ENCODE measurements at regions not wholly inside any gene's neighbourhood (a gene's known extent, or its start where the extent isn't known, plus 50 kb on each side); places are given as distances from the start of the nearest gene placed in this dataset.

GRCh38 chr20:50252701-50253100 lies 62.1 kb downstream of the CEBPB start:
- Mint-ChIP-seq H3K9me3 (no peaks in the 10 kb centered on the region), H3K4me1 (no peaks in the 10 kb centered on the region), H3K27ac (peak overlapping the region in 1 of 2 donors; percentile 38), H3K27me3 (no peaks in the 10 kb centered on the region), H3K4me3 (no peak overlapping the region)
- ATAC-seq (no peak), DNase-seq (no peak)

- no peak overlapping the region for H3K4me3 Mint-ChIP-seq
- H3K9me3 Mint-ChIP-seq: no peaks in the 10 kb centered on the region
- H3K4me1 Mint-ChIP-seq: no peaks in the 10 kb centered on the region
- peak overlapping the region in 1 of 2 donors; percentile 63 for H3K27ac Mint-ChIP-seq
- ATAC-seq (no peak), DNase-seq (no peak)
- H3K27me3 Mint-ChIP-seq: no peaks in the 10 kb centered on the region
These were observed 62.5 kb downstream of the CEBPB start for GRCh38 chr20:50253101-50253500.

GRCh38 chr20:50254466-50255079 lies 63.9 kb downstream of the CEBPB start:
- H3K4me1 Mint-ChIP-seq: peaks cover 3% of the 10 kb centered on the region
- H3K27me3 Mint-ChIP-seq: no peaks in the 10 kb centered on the region
- ATAC-seq: no peak
- DNase-seq: no peak
- no peak overlapping the region for H3K4me3 Mint-ChIP-seq
- no peak overlapping the region for H3K27ac Mint-ChIP-seq
- no peaks in the 10 kb centered on the region for H3K9me3 Mint-ChIP-seq

- H3K27me3 Mint-ChIP-seq: no peaks in the 10 kb centered on the region
- H3K27ac Mint-ChIP-seq: no peak overlapping the region
- H3K4me3 Mint-ChIP-seq: no peak overlapping the region
- H3K9me3 Mint-ChIP-seq: no peaks in the 10 kb centered on the region
- ATAC-seq (no peak), DNase-seq (no peak)
- peaks cover 21% of the 10 kb centered on the region for H3K4me1 Mint-ChIP-seq
These were observed 65.9 kb downstream of the CEBPB start for GRCh38 chr20:50256577-50256976.

- no peak for ATAC-seq
- no peaks in the 10 kb centered on the region for H3K27me3 Mint-ChIP-seq
- H3K27ac Mint-ChIP-seq: no peak overlapping the region
- H3K4me3 Mint-ChIP-seq: no peak overlapping the region
- DNase-seq: no peak
- H3K4me1 Mint-ChIP-seq: peaks cover 21% of the 10 kb centered on the region
- H3K9me3 Mint-ChIP-seq: no peaks in the 10 kb centered on the region
These were observed 67.2 kb downstream of the CEBPB start for GRCh38 chr20:50257860-50258259.

GRCh38 chr20:50258790-50259483 lies 68.3 kb downstream of the CEBPB start:
- Mint-ChIP-seq H3K27me3 (no peaks in the 10 kb centered on the region), H3K4me1 (peaks cover 21% of the 10 kb centered on the region), H3K9me3 (no peaks in the 10 kb centered on the region), H3K27ac (peak overlapping the region in 1 of 2 donors; percentile 79), H3K4me3 (no peak overlapping the region)
- no peak for DNase-seq
- ATAC-seq: no peak

GRCh38 chr20:50259705-50260478 lies 69.3 kb downstream of the CEBPB start:
- no peak for ATAC-seq
- no peak overlapping the region for H3K4me3 Mint-ChIP-seq
- no peaks in the 10 kb centered on the region for H3K27me3 Mint-ChIP-seq
- peak overlapping the region in 1 of 2 donors; percentile 82 for H3K27ac Mint-ChIP-seq
- no peak for DNase-seq
- H3K4me1 Mint-ChIP-seq: peaks cover 21% of the 10 kb centered on the region
- H3K9me3 Mint-ChIP-seq: no peaks in the 10 kb centered on the region

- Mint-ChIP-seq H3K4me3 (peak overlapping the region in 1 of 2 donors; percentile 22), H3K27ac (peak overlapping the region; percentile 65 to 82), H3K27me3 (no peaks in the 10 kb centered on the region), H3K4me1 (peaks cover 27% of the 10 kb centered on the region), H3K9me3 (no peaks in the 10 kb centered on the region)
- no peak for DNase-seq
- peak; percentile 72 for ATAC-seq
These were observed 70.0 kb downstream of the CEBPB start for GRCh38 chr20:50260479-50261221.

GRCh38 chr20:50261471-50262212 lies 71.0 kb downstream of the CEBPB start:
- H3K9me3 Mint-ChIP-seq: no peaks in the 10 kb centered on the region
- DNase-seq: no peak
- peaks cover 30% of the 10 kb centered on the region for H3K4me1 Mint-ChIP-seq
- H3K4me3 Mint-ChIP-seq: peak overlapping the region in 1 of 2 donors; percentile 6
- peak overlapping the region; percentile 65 to 82 for H3K27ac Mint-ChIP-seq
- H3K27me3 Mint-ChIP-seq: no peaks in the 10 kb centered on the region
- no peak for ATAC-seq

GRCh38 chr20:50263831-50264230 lies 73.2 kb downstream of the CEBPB start:
- H3K4me3 Mint-ChIP-seq: no peak overlapping the region
- no peaks in the 10 kb centered on the region for H3K9me3 Mint-ChIP-seq
- DNase-seq: no peak
- H3K4me1 Mint-ChIP-seq: peaks cover 30% of the 10 kb centered on the region
- ATAC-seq: no peak
- H3K27me3 Mint-ChIP-seq: no peaks in the 10 kb centered on the region
- no peak overlapping the region for H3K27ac Mint-ChIP-seq

- ATAC-seq (no peak), DNase-seq (no peak)
- no peak overlapping the region for H3K27ac Mint-ChIP-seq
- no peak overlapping the region for H3K4me3 Mint-ChIP-seq
- H3K9me3 Mint-ChIP-seq: no peaks in the 10 kb centered on the region
- H3K27me3 Mint-ChIP-seq: peaks cover 7% of the 10 kb centered on the region
- H3K4me1 Mint-ChIP-seq: peaks cover 27% of the 10 kb centered on the region
These were observed 74.0 kb downstream of the CEBPB start for GRCh38 chr20:50264534-50265145.

GRCh38 chr20:50265245-50265946 lies 74.8 kb downstream of the CEBPB start:
- peak overlapping the region; percentile 27 to 82 for H3K27ac Mint-ChIP-seq
- peaks cover 23% of the 10 kb centered on the region for H3K4me1 Mint-ChIP-seq
- H3K9me3 Mint-ChIP-seq: no peaks in the 10 kb centered on the region
- H3K27me3 Mint-ChIP-seq: peaks cover 14% of the 10 kb centered on the region
- DNase-seq (no peak), ATAC-seq (no peak)
- H3K4me3 Mint-ChIP-seq: no peak overlapping the region

- DNase-seq: no peak
- Mint-ChIP-seq H3K4me3 (no peak overlapping the region), H3K27me3 (peaks cover 25% of the 10 kb centered on the region), H3K4me1 (peaks cover 24% of the 10 kb centered on the region), H3K27ac (no peak overlapping the region), H3K9me3 (no peaks in the 10 kb centered on the region)
- ATAC-seq: no peak
These were observed 75.8 kb downstream of the CEBPB start for GRCh38 chr20:50266293-50267040.

Data from stimulated activated naive CD8-positive, alpha-beta T cell treated with anti-CD3 and anti-CD28 coated beads, Interleukin-15, amount 100 ng/mL, for 72 hours (primary cell).